ENCODE measurements at regions not wholly inside any gene's neighbourhood (a gene's known extent, or its start where the extent isn't known, plus 50 kb on each side); places are given as distances from the start of the nearest gene placed in this dataset.
A peak's percentile ranks its signal among the peaks of the same experiment; 100 is the strongest.

DNA sequence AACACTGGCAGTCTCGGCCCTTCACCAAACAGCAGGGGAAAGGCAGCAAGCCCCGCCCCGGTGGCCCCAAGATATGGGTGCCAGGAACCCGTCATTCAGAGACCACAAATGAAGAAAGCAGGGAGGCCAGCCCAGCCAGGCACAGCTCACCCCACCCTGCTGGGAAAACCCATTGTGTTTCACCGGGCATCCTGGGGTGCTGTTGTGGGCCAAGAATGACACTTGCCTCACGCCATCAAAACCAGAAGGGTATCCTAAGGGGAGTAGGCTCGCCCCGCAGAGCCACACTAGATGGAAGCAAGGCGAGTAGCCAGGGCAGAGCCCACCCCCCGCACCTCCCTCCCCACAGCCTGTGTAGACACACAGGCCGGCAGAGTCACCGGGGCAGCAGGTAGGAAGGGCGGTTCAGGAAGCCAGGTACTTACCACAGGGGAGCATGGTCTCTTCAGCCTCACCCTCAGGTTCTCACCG is 72.5 kb upstream of the KCNMA1 start:
- TF ChIP-seq, protein P1, sequence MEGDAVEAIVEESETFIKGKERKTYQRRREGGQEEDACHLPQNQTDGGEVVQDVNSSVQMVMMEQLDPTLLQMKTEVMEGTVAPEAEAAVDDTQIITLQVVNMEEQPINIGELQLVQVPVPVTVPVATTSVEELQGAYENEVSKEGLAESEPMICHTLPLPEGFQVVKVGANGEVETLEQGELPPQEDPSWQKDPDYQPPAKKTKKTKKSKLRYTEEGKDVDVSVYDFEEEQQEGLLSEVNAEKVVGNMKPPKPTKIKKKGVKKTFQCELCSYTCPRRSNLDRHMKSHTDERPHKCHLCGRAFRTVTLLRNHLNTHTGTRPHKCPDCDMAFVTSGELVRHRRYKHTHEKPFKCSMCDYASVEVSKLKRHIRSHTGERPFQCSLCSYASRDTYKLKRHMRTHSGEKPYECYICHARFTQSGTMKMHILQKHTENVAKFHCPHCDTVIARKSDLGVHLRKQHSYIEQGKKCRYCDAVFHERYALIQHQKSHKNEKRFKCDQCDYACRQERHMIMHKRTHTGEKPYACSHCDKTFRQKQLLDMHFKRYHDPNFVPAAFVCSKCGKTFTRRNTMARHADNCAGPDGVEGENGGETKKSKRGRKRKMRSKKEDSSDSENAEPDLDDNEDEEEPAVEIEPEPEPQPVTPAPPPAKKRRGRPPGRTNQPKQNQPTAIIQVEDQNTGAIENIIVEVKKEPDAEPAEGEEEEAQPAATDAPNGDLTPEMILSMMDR (conservative IDR thresholded peaks at IDR 0.05; ENCODE audit: low read depth in 2 of 2) = no peak
- TF ChIP-seq EZH2phosphoT487 (IDR thresholded peaks at IDR 0.05; ENCODE audit: unreplicated experiment) = no peak
- no peak for TF ChIP-seq CREB1 (CRISPR knock-in tag; IDR thresholded peaks at IDR 0.05; ENCODE audit: low read depth)
- no peak for TF ChIP-seq EZH2 (IDR thresholded peaks at IDR 0.05; ENCODE audit: low read depth, unreplicated experiment)
- 0 out of 2 replicates have a peak, but pooled peaks have one; percentile 25 for TF ChIP-seq POLR2AphosphoS5 (IDR thresholded peaks at IDR 0.05; ENCODE audit: low read depth)
- TF ChIP-seq, protein P2, sequence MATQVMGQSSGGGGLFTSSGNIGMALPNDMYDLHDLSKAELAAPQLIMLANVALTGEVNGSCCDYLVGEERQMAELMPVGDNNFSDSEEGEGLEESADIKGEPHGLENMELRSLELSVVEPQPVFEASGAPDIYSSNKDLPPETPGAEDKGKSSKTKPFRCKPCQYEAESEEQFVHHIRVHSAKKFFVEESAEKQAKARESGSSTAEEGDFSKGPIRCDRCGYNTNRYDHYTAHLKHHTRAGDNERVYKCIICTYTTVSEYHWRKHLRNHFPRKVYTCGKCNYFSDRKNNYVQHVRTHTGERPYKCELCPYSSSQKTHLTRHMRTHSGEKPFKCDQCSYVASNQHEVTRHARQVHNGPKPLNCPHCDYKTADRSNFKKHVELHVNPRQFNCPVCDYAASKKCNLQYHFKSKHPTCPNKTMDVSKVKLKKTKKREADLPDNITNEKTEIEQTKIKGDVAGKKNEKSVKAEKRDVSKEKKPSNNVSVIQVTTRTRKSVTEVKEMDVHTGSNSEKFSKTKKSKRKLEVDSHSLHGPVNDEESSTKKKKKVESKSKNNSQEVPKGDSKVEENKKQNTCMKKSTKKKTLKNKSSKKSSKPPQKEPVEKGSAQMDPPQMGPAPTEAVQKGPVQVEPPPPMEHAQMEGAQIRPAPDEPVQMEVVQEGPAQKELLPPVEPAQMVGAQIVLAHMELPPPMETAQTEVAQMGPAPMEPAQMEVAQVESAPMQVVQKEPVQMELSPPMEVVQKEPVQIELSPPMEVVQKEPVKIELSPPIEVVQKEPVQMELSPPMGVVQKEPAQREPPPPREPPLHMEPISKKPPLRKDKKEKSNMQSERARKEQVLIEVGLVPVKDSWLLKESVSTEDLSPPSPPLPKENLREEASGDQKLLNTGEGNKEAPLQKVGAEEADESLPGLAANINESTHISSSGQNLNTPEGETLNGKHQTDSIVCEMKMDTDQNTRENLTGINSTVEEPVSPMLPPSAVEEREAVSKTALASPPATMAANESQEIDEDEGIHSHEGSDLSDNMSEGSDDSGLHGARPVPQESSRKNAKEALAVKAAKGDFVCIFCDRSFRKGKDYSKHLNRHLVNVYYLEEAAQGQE (IDR thresholded peaks at IDR 0.05; ENCODE audit: unreplicated experiment) = no peak
- TF ChIP-seq JUNB (IDR thresholded peaks at IDR 0.05; ENCODE audit: unreplicated experiment) = no peak
- TF ChIP-seq ZNF114 (CRISPR knock-in tag; IDR thresholded peaks at IDR 0.05) = no peak
- TF ChIP-seq, protein P3, sequence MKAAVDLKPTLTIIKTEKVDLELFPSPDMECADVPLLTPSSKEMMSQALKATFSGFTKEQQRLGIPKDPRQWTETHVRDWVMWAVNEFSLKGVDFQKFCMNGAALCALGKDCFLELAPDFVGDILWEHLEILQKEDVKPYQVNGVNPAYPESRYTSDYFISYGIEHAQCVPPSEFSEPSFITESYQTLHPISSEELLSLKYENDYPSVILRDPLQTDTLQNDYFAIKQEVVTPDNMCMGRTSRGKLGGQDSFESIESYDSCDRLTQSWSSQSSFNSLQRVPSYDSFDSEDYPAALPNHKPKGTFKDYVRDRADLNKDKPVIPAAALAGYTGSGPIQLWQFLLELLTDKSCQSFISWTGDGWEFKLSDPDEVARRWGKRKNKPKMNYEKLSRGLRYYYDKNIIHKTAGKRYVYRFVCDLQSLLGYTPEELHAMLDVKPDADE (IDR thresholded peaks at IDR 0.05) = no peak

All from GM23338 (cell line).